ENCODE measurements at regions not wholly inside any gene's neighbourhood (a gene's known extent, or its start where the extent isn't known, plus 50 kb on each side); places are given as distances from the start of the nearest gene placed in this dataset.

- TF ChIP-seq, protein P1, sequence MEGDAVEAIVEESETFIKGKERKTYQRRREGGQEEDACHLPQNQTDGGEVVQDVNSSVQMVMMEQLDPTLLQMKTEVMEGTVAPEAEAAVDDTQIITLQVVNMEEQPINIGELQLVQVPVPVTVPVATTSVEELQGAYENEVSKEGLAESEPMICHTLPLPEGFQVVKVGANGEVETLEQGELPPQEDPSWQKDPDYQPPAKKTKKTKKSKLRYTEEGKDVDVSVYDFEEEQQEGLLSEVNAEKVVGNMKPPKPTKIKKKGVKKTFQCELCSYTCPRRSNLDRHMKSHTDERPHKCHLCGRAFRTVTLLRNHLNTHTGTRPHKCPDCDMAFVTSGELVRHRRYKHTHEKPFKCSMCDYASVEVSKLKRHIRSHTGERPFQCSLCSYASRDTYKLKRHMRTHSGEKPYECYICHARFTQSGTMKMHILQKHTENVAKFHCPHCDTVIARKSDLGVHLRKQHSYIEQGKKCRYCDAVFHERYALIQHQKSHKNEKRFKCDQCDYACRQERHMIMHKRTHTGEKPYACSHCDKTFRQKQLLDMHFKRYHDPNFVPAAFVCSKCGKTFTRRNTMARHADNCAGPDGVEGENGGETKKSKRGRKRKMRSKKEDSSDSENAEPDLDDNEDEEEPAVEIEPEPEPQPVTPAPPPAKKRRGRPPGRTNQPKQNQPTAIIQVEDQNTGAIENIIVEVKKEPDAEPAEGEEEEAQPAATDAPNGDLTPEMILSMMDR (IDR thresholded peaks at IDR 0.05) = no peak
- Mint-ChIP-seq H3K9me3 (ENCODE audit: unreplicated experiment) (no peaks in the 10 kb centered on the region), H3K4me3 (ENCODE audit: unreplicated experiment) (no peak overlapping the region), H3K27ac (ENCODE audit: unreplicated experiment) (no peak overlapping the region), H3K4me1 (ENCODE audit: unreplicated experiment) (no peaks in the 10 kb centered on the region), H3K36me3 (ENCODE audit: unreplicated experiment) (no peaks in the 10 kb centered on the region), H3K27me3 (ENCODE audit: unreplicated experiment) (no peaks in the 10 kb centered on the region)
- DNase-seq (ENCODE audit: extremely low spot score, unreplicated experiment) = no peak
Observed at GRCh38 chr7:8906396-8907075, 473.1 kb downstream of the NXPH1 start.

- DNase-seq (ENCODE audit: extremely low spot score, unreplicated experiment) = no peak
- no peaks in the 10 kb centered on the region for H3K4me1 Mint-ChIP-seq (ENCODE audit: unreplicated experiment)
- no peaks in the 10 kb centered on the region for H3K9me3 Mint-ChIP-seq (ENCODE audit: unreplicated experiment)
- TF ChIP-seq, protein P1 (IDR thresholded peaks at IDR 0.05) = no peak
- H3K27ac Mint-ChIP-seq (ENCODE audit: unreplicated experiment) = no peak overlapping the region
- no peaks in the 10 kb centered on the region for H3K36me3 Mint-ChIP-seq (ENCODE audit: unreplicated experiment)
- H3K4me3 Mint-ChIP-seq (ENCODE audit: unreplicated experiment) = no peak overlapping the region
- H3K27me3 Mint-ChIP-seq (ENCODE audit: unreplicated experiment) = no peaks in the 10 kb centered on the region
Observed at GRCh38 chr7:8908889-8909288, 475.5 kb downstream of the NXPH1 start.

GRCh38 chr7:8913682-8914081, 480.3 kb downstream of the NXPH1 start:
- TF ChIP-seq, protein P1 (IDR thresholded peaks at IDR 0.05) = no peak
- Mint-ChIP-seq H3K36me3 (ENCODE audit: unreplicated experiment) (no peaks in the 10 kb centered on the region), H3K4me3 (ENCODE audit: unreplicated experiment) (no peak overlapping the region), H3K27ac (ENCODE audit: unreplicated experiment) (no peak overlapping the region), H3K9me3 (ENCODE audit: unreplicated experiment) (peaks cover 4% of the 10 kb centered on the region), H3K4me1 (ENCODE audit: unreplicated experiment) (no peaks in the 10 kb centered on the region), H3K27me3 (ENCODE audit: unreplicated experiment) (no peaks in the 10 kb centered on the region)
- no peak for DNase-seq (ENCODE audit: extremely low spot score, unreplicated experiment)

DNA sequence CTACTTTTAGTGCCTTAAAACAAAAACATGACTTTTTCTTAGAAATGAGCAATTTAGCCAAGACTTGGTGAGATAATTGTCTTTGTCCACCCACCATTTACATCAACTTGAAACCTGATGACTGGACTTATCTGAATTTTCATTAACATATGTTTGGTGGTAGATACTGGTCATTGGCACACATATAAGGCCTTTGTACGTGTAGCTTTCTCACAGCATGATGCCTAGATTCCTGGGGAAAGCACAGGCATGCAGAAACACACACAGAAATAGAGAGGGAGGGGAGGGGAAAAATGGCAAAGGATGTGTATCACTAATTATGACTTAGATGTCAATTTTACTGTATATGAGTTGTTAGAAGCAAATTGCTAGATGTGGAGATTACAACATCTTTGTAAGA, 488.4 kb downstream of the NXPH1 start:
- H3K9me3 Mint-ChIP-seq (ENCODE audit: unreplicated experiment) = no peaks in the 10 kb centered on the region
- H3K4me1 Mint-ChIP-seq (ENCODE audit: unreplicated experiment) = no peaks in the 10 kb centered on the region
- no peak overlapping the region for H3K4me3 Mint-ChIP-seq (ENCODE audit: unreplicated experiment)
- TF ChIP-seq, protein P1 (IDR thresholded peaks at IDR 0.05) = no peak
- no peaks in the 10 kb centered on the region for H3K27me3 Mint-ChIP-seq (ENCODE audit: unreplicated experiment)
- no peak for DNase-seq (ENCODE audit: extremely low spot score, unreplicated experiment)
- H3K36me3 Mint-ChIP-seq (ENCODE audit: unreplicated experiment) = no peaks in the 10 kb centered on the region
- H3K27ac Mint-ChIP-seq (ENCODE audit: unreplicated experiment) = no peak overlapping the region

DNA sequence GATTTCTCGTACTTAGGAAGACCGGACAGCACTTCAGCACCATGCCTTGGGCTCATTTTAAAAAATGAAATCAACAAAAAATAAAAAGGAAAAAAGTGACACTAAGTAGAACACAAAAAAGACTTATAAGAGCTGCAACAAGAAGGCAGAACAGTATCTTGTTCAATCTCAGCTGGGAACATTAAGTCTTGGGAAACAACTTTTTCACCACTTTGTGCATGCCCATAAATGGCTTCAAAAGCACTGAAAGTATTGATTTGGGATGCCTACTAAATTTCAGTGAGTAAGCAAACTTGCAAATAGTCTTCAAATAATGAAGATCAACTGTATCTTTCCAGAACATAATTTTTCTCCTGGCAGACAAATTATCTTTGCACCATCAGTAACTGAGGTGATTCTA, 489.3 kb downstream of the NXPH1 start:
- Mint-ChIP-seq H3K9me3 (ENCODE audit: unreplicated experiment) (no peaks in the 10 kb centered on the region), H3K27me3 (ENCODE audit: unreplicated experiment) (no peaks in the 10 kb centered on the region)

More for the DNA sequence above, 489.3 kb downstream of the NXPH1 start:
- TF ChIP-seq, protein P1 (IDR thresholded peaks at IDR 0.05) = no peak
- H3K36me3 Mint-ChIP-seq (ENCODE audit: unreplicated experiment) = no peaks in the 10 kb centered on the region
- H3K4me3 Mint-ChIP-seq (ENCODE audit: unreplicated experiment) = no peak overlapping the region
- H3K4me1 Mint-ChIP-seq (ENCODE audit: unreplicated experiment) = no peaks in the 10 kb centered on the region
- DNase-seq (ENCODE audit: extremely low spot score, unreplicated experiment) = no peak
- H3K27ac Mint-ChIP-seq (ENCODE audit: unreplicated experiment) = no peak overlapping the region
